ENCODE measurements at regions not wholly inside any gene's neighbourhood (a gene's known extent, or its start where the extent isn't known, plus 50 kb on each side); places are given as distances from the start of the nearest gene placed in this dataset.

- no peak for TF ChIP-seq FOXM1 (IDR thresholded peaks at IDR 0.05; ENCODE audit: borderline replicate concordance)
- TF ChIP-seq CTBP1 (IDR thresholded peaks at IDR 0.05; ENCODE audit: borderline replicate concordance): no peak
- TF ChIP-seq NFRKB (IDR thresholded peaks at IDR 0.05): no peak
- no peak for TF ChIP-seq SUZ12 (IDR thresholded peaks at IDR 0.05)
- TF ChIP-seq ARNT (IDR thresholded peaks at IDR 0.05): no peak
- no peak for TF ChIP-seq TARDBP (IDR thresholded peaks at IDR 0.05)
Measured at GRCh38 chr1:222096476-222096772, 354.5 kb upstream of the DUSP10 start.
